SK-N-SH treated with all-trans-retinoic acid at 6 μM for 48 hours (cell line): ENCODE measurements at regions not wholly inside any gene's neighbourhood (a gene's known extent, or its start where the extent isn't known, plus 50 kb on each side); places are given as distances from the start of the nearest gene placed in this dataset.

Experiments
- ATAC-seq: fragments of 200-7000 bp; cut with Tn5 transposase; 3 replicates; pipeline ENCODE4 v1.9.1; 2020; ENCODE audit warnings: mild to moderate bottlenecking, moderate library complexity
- ARNTL ChIP-seq: fragments of 450-650 bp; formaldehyde crosslinking; IDR thresholded peaks from 2 replicates; pipeline ENCODE4 v1.5.0; 2020; ENCODE audit warnings: low read depth, mild to moderate bottlenecking, moderate library complexity, borderline replicate concordance
- BACH2 ChIP-seq: fragments of 250-450 bp; sonication (Bioruptor Pico); IDR thresholded peaks from 2 replicates; pipeline ENCODE4 v1.9.0; 2021; ENCODE audit warnings: mild to moderate bottlenecking, borderline replicate concordance
- CREB5 ChIP-seq: fragments of 250-450 bp; sonication (Bioruptor Pico); IDR thresholded peaks from 2 replicates; pipeline ENCODE4 v1.5.1; 2020; ENCODE audit warnings: low read depth, mild to moderate bottlenecking, moderate library complexity
- CSRNP3 ChIP-seq: fragments of 250-450 bp; sonication (Bioruptor Pico); IDR thresholded peaks from 2 replicates; pipeline ENCODE4 v1.5.1; 2021; ENCODE audit warnings: mild to moderate bottlenecking, moderate library complexity
- ESRRG ChIP-seq: fragments of 250-450 bp; sonication (Bioruptor Pico); IDR thresholded peaks from 2 replicates; pipeline ENCODE4 v1.6.1; 2021; ENCODE audit warnings: mild to moderate bottlenecking
- GLIS3 ChIP-seq: fragments of 250-450 bp; sonication (Bioruptor Pico); IDR thresholded peaks from 2 replicates; pipeline ENCODE4 v1.5.0; 2020; ENCODE audit warnings: mild to moderate bottlenecking, moderate library complexity
- OSR1 ChIP-seq: fragments of 250-450 bp; sonication (Bioruptor Pico); IDR thresholded peaks from 2 replicates; pipeline ENCODE4 v1.8.0; 2022; ENCODE audit warnings: moderate library complexity, mild to moderate bottlenecking, inconsistent platforms
- PATZ1 ChIP-seq: fragments of 250-450 bp; sonication (Bioruptor Pico); IDR thresholded peaks from 2 replicates; pipeline ENCODE4 v1.8.0; 2020; ENCODE audit warnings: mild to moderate bottlenecking, moderate library complexity, borderline replicate concordance
- POU6F1 ChIP-seq: fragments of 250-450 bp; sonication (Bioruptor Pico); IDR thresholded peaks from 2 replicates; pipeline ENCODE4 v1.8.0; 2021; ENCODE audit warnings: low read depth, mild to moderate bottlenecking, moderate library complexity, borderline replicate concordance
- RARB ChIP-seq: fragments of 250-450 bp; sonication (Bioruptor Pico); IDR thresholded peaks from 2 replicates; pipeline ENCODE4 v1.8.0; 2021; ENCODE audit warnings: mild to moderate bottlenecking, moderate library complexity
- SNAI2 ChIP-seq: fragments of 250-450 bp; sonication (Bioruptor Pico); IDR thresholded peaks from 2 replicates; pipeline ENCODE4 v1.5.0; 2020; ENCODE audit warnings: mild to moderate bottlenecking, moderate library complexity
- TCF4 ChIP-seq: fragments of 250-450 bp; sonication (Bioruptor Pico); IDR thresholded peaks from 2 replicates; pipeline ENCODE4 v1.8.0; 2021; ENCODE audit warnings: mild to moderate bottlenecking, moderate library complexity, borderline replicate concordance
- TSHZ2 ChIP-seq: fragments of 250-450 bp; sonication (Bioruptor Pico); IDR thresholded peaks from 2 replicates; pipeline ENCODE4 v1.5.0; 2020; ENCODE audit warnings: mild to moderate bottlenecking, moderate library complexity
- ZC3H10 ChIP-seq: fragments of 250-450 bp; sonication (Bioruptor Pico); IDR thresholded peaks from 2 replicates; pipeline ENCODE4 v1.5.1; 2021; ENCODE audit warnings: mild to moderate bottlenecking, moderate library complexity

- TF ChIP-seq OSR1 (CRISPR knock-in tag) (no peak), TCF4 (CRISPR knock-in tag) (no peak), ARNTL (CRISPR knock-in tag) (no peak), ZC3H10 (no peak), GLIS3 (CRISPR knock-in tag) (no peak)
- no peak for ATAC-seq
Observed at GRCh38 chr7:51621956-51622355, 305.3 kb upstream of the COBL start.

GRCh38 chr7:51620706-51621105 lies 304.1 kb upstream of the COBL start:
- TF ChIP-seq TSHZ2 (CRISPR knock-in tag) (no peak), ARNTL (CRISPR knock-in tag) (no peak), PATZ1 (CRISPR knock-in tag) (no peak), ESRRG (CRISPR knock-in tag) (no peak), BACH2 (CRISPR knock-in tag) (no peak), RARB (CRISPR knock-in tag) (no peak), SNAI2 (CRISPR knock-in tag) (no peak), OSR1 (CRISPR knock-in tag) (no peak), POU6F1 (CRISPR knock-in tag) (no peak), CSRNP3 (CRISPR knock-in tag) (no peak)
- no peak for ATAC-seq

- TF ChIP-seq PATZ1 (CRISPR knock-in tag): no peak
- no peak for TF ChIP-seq GLIS3 (CRISPR knock-in tag)
- TF ChIP-seq BACH2 (CRISPR knock-in tag): no peak
- no peak for TF ChIP-seq CSRNP3 (CRISPR knock-in tag)
- TF ChIP-seq CREB5 (CRISPR knock-in tag): no peak
- TF ChIP-seq, all 23 proteins: peak for 0
- no peak for ATAC-seq
Observed at GRCh38 chr7:51619880-51620279, 303.3 kb upstream of the COBL start.
